GM23338 (cell line): ENCODE measurements at regions not wholly inside any gene's neighbourhood (a gene's known extent, or its start where the extent isn't known, plus 50 kb on each side); places are given as distances from the start of the nearest gene placed in this dataset.

ENCODE experiments used
- ATAC-seq: fragments of 200-7000 bp; cut with Tn5 transposase; 3 replicates; pipeline ENCODE4 v1.9.1; 2020
- DNase-seq: peaks from one replicate; pipeline ENCODE4 v3.0.0-alpha.2; 2015; ENCODE audit warnings: low spot score
- H2AFZ ChIP-seq: fragments of 200-600 bp; sonication (generic); 2 replicates; pipeline ENCODE4 v1.8.0; 2016; ENCODE audit warnings: antibody characterized with exemption, mild to moderate bottlenecking, moderate library complexity
- H3F3A ChIP-seq: fragments of 200-600 bp; sonication (generic); replicated peaks from 2 replicates; pipeline ENCODE4 v1.8.0; 2017; ENCODE audit warnings: antibody characterized with exemption, mixed run types, low read depth
- H3K27ac ChIP-seq: fragments of 200-600 bp; sonication (generic); 2 replicates; pipeline ENCODE4 v1.6.1; 2016; ENCODE audit warnings: low read depth
- H3K27me3 ChIP-seq: fragments of 200-600 bp; sonication (generic); 2 replicates; pipeline ENCODE4 v1.8.0; 2016; ENCODE audit warnings: mild to moderate bottlenecking, mixed run types, moderate library complexity; ENCODE audit not compliant: insufficient read depth
- H3K36me3 ChIP-seq: fragments of 200-600 bp; sonication (generic); 2 replicates; pipeline ENCODE4 v1.8.0; 2016; ENCODE audit warnings: mild to moderate bottlenecking; ENCODE audit not compliant: insufficient read depth
- H3K4me1 ChIP-seq: fragments of 200-600 bp; sonication (generic); 2 replicates; pipeline ENCODE4 v1.8.0; 2016; ENCODE audit warnings: mild to moderate bottlenecking, moderate library complexity; ENCODE audit not compliant: insufficient read depth
- H3K4me2 ChIP-seq: fragments of 200-600 bp; sonication (generic); 2 replicates; pipeline ENCODE4 v1.7.1; 2017; ENCODE audit warnings: mixed run types
- H3K4me3 ChIP-seq: fragments of 200-600 bp; sonication (generic); 2 replicates; pipeline ENCODE4 v1.6.1; 2016; ENCODE audit warnings: mixed run types
- H3K79me2 ChIP-seq: fragments of 200-600 bp; sonication (generic); replicated peaks from 2 replicates; pipeline ENCODE4 v1.8.0; 2017; ENCODE audit warnings: mild to moderate bottlenecking; ENCODE audit not compliant: insufficient read depth
- H3K9me2 ChIP-seq: fragments of 200-600 bp; sonication (generic); 2 replicates; pipeline ENCODE4 v1.8.0; 2017; ENCODE audit not compliant: insufficient read depth
- H4K20me1 ChIP-seq: fragments of 200-600 bp; sonication (generic); replicated peaks from 2 replicates; pipeline ENCODE4 v1.8.0; 2017; ENCODE audit warnings: mild to moderate bottlenecking; ENCODE audit not compliant: insufficient read depth
- H3K27ac Mint-ChIP-seq: 2 replicates; pipeline ENCODE4 v1.8.0; 2020; ENCODE audit warnings: inconsistent platforms, mild to moderate bottlenecking, moderate library complexity, mixed read lengths
- H3K27me3 Mint-ChIP-seq: 3 replicates; pipeline ENCODE4 v1.8.0; 2022; ENCODE audit warnings: low read depth, mild to moderate bottlenecking, moderate library complexity, mixed read lengths, inconsistent platforms; ENCODE audit not compliant: insufficient read depth, poor library complexity
- H3K36me3 Mint-ChIP-seq: 3 replicates; pipeline ENCODE4 v1.8.0; 2021; ENCODE audit warnings: low read depth, mild to moderate bottlenecking, inconsistent platforms, moderate library complexity, mixed read lengths
- H3K4me1 Mint-ChIP-seq: 3 replicates; pipeline ENCODE4 v1.8.0; 2020; ENCODE audit warnings: mild to moderate bottlenecking, inconsistent platforms, mixed read lengths
- H3K4me3 Mint-ChIP-seq: 3 replicates; pipeline ENCODE4 v1.8.0; 2021; ENCODE audit warnings: moderate library complexity, mild to moderate bottlenecking, inconsistent platforms, mixed read lengths
- H3K9me3 Mint-ChIP-seq: 3 replicates; pipeline ENCODE4 v1.8.0; 2020; ENCODE audit warnings: moderate library complexity, mild to moderate bottlenecking, inconsistent platforms, mixed read lengths
- CREB1 ChIP-seq: fragments of 250-450 bp; sonication (Bioruptor Pico); IDR thresholded peaks from 2 replicates; pipeline ENCODE4 v1.5.0; 2020; ENCODE audit warnings: low read depth, mild to moderate bottlenecking, moderate library complexity
- CTCF ChIP-seq, 2 experiments: fragments of 200-600 bp in 1 of 2; sonication (generic) in 1 of 2; conservative IDR thresholded peaks; 2 replicates each; pipeline versions ENCODE4 v1.5.1 to v1.6.1; 2016 to 2017; ENCODE audit warnings: antibody characterized with exemption in 2 of 2, low read depth in 2 of 2, mild to moderate bottlenecking in 2 of 2, moderate library complexity in 1 of 2
- EZH2 ChIP-seq: fragments of 200-600 bp; sonication (generic); IDR thresholded peaks from one replicate; pipeline ENCODE4 v1.8.0; 2017; ENCODE audit warnings: antibody characterized with exemption, mild to moderate bottlenecking, low read depth; ENCODE audit not compliant: unreplicated experiment
- EZH2phosphoT487 ChIP-seq: fragments of 200-600 bp; sonication (generic); IDR thresholded peaks from one replicate; pipeline ENCODE4 v1.8.1; 2018; ENCODE audit warnings: antibody characterized with exemption; ENCODE audit not compliant: unreplicated experiment
- JUNB ChIP-seq: IDR thresholded peaks from one replicate; pipeline ENCODE4 v1.6.1; 2016; ENCODE audit warnings: antibody characterized with exemption; ENCODE audit not compliant: unreplicated experiment
- POLR2AphosphoS5 ChIP-seq: IDR thresholded peaks from 2 replicates; pipeline ENCODE4 v1.6.1; 2016; ENCODE audit warnings: antibody characterized with exemption, low read depth
- ZNF331 ChIP-seq: fragments of 250-450 bp; sonication (Bioruptor Pico); IDR thresholded peaks from 2 replicates; pipeline ENCODE4 v1.5.0; 2020; ENCODE audit warnings: low read depth, mild to moderate bottlenecking, moderate library complexity
- TF ChIP-seq, protein P1 (sequence below): fragments of 250-450 bp; sonication (Bioruptor Pico); IDR thresholded peaks from 2 replicates; pipeline ENCODE4 v1.5.0; 2020; ENCODE audit warnings: mild to moderate bottlenecking, moderate library complexity

GRCh38 chr4:127293496-127293895, 339.3 kb upstream of the INTU start:
- no peak overlapping the region for H3K4me3 ChIP-seq
- H3K9me2 ChIP-seq: peaks cover 4% of the 10 kb centered on the region; the same call in 1 of the 2 replicates
- Mint-ChIP-seq H3K27ac (no peak overlapping the region), H3K4me3 (no peak overlapping the region), H3K27me3 (no peaks in the 10 kb centered on the region), H3K4me1 (no peaks in the 10 kb centered on the region), H3K36me3 (peaks cover 44% of the 10 kb centered on the region), H3K9me3 (peaks cover 73% of the 10 kb centered on the region)
- H3K27me3 ChIP-seq: no peaks in the 10 kb centered on the region
- no peaks in the 10 kb centered on the region for H3K79me2 ChIP-seq
- TF ChIP-seq JUNB: no peak
- no peak for TF ChIP-seq EZH2phosphoT487
- H4K20me1 ChIP-seq: no peaks in the 10 kb centered on the region
- H3F3A ChIP-seq: no peaks in the 10 kb centered on the region
- ATAC-seq (no peak), DNase-seq (no peak)
- H3K4me2 ChIP-seq: no peak overlapping the region
- no peak overlapping the region for H2AFZ ChIP-seq
- H3K4me1 ChIP-seq: no peaks in the 10 kb centered on the region
- no peak overlapping the region for H3K27ac ChIP-seq
- no peaks in the 10 kb centered on the region; the same call in 1 of the 2 replicates for H3K36me3 ChIP-seq

DNA sequence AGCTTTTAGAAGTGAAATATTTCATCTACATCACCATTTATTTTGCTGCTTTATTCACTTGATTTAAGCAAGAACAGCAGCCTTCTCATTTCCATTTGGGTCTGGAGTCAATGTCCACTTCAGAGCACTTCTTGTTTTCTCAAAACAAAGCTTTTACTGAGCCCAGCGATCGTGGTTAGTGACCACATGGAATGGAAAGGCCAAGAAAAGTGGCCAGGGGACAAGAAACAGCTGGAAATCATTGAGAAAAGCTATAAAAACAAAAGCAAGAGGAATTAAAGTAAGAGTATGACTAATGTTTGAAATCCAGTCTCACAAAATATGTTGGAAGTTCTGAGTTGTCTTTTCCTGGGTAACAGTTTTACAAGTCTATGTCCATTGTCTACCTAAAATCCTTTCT, 328.4 kb upstream of the INTU start:
- H3K4me1 Mint-ChIP-seq: peaks cover 1% of the 10 kb centered on the region; the same call in 2 of the 3 replicates
- Histone ChIP-seq H3K79me2 (no peaks in the 10 kb centered on the region), H3K27ac (no peak overlapping the region), H3K4me2 (no peak overlapping the region), H3K36me3 (no peaks in the 10 kb centered on the region), H4K20me1 (no peaks in the 10 kb centered on the region), H3F3A (no peaks in the 10 kb centered on the region), H3K4me1 (no peaks in the 10 kb centered on the region), H3K4me3 (no peak overlapping the region), H3K27me3 (no peaks in the 10 kb centered on the region), H3K9me2 (peaks cover 7% of the 10 kb centered on the region; the same call in 1 of the 2 replicates), H2AFZ (no peak overlapping the region)
- H3K9me3 Mint-ChIP-seq: peaks cover 22% of the 10 kb centered on the region
- peaks cover 14% of the 10 kb centered on the region; the same call in 2 of the 3 replicates for H3K36me3 Mint-ChIP-seq
- ATAC-seq: no peak
- no peak overlapping the region for H3K27ac Mint-ChIP-seq
- no peak for DNase-seq
- no peak overlapping the region for H3K4me3 Mint-ChIP-seq
- TF ChIP-seq CREB1 (CRISPR knock-in tag) (no peak), CTCF (conservative IDR thresholded peaks at IDR 0.05; ENCODE audit: low read depth in 2 of 2) (no peak), EZH2phosphoT487 (no peak), EZH2 (no peak), POLR2AphosphoS5 (no peak), JUNB (no peak), ZNF331 (CRISPR knock-in tag) (no peak)
- TF ChIP-seq, protein P1, sequence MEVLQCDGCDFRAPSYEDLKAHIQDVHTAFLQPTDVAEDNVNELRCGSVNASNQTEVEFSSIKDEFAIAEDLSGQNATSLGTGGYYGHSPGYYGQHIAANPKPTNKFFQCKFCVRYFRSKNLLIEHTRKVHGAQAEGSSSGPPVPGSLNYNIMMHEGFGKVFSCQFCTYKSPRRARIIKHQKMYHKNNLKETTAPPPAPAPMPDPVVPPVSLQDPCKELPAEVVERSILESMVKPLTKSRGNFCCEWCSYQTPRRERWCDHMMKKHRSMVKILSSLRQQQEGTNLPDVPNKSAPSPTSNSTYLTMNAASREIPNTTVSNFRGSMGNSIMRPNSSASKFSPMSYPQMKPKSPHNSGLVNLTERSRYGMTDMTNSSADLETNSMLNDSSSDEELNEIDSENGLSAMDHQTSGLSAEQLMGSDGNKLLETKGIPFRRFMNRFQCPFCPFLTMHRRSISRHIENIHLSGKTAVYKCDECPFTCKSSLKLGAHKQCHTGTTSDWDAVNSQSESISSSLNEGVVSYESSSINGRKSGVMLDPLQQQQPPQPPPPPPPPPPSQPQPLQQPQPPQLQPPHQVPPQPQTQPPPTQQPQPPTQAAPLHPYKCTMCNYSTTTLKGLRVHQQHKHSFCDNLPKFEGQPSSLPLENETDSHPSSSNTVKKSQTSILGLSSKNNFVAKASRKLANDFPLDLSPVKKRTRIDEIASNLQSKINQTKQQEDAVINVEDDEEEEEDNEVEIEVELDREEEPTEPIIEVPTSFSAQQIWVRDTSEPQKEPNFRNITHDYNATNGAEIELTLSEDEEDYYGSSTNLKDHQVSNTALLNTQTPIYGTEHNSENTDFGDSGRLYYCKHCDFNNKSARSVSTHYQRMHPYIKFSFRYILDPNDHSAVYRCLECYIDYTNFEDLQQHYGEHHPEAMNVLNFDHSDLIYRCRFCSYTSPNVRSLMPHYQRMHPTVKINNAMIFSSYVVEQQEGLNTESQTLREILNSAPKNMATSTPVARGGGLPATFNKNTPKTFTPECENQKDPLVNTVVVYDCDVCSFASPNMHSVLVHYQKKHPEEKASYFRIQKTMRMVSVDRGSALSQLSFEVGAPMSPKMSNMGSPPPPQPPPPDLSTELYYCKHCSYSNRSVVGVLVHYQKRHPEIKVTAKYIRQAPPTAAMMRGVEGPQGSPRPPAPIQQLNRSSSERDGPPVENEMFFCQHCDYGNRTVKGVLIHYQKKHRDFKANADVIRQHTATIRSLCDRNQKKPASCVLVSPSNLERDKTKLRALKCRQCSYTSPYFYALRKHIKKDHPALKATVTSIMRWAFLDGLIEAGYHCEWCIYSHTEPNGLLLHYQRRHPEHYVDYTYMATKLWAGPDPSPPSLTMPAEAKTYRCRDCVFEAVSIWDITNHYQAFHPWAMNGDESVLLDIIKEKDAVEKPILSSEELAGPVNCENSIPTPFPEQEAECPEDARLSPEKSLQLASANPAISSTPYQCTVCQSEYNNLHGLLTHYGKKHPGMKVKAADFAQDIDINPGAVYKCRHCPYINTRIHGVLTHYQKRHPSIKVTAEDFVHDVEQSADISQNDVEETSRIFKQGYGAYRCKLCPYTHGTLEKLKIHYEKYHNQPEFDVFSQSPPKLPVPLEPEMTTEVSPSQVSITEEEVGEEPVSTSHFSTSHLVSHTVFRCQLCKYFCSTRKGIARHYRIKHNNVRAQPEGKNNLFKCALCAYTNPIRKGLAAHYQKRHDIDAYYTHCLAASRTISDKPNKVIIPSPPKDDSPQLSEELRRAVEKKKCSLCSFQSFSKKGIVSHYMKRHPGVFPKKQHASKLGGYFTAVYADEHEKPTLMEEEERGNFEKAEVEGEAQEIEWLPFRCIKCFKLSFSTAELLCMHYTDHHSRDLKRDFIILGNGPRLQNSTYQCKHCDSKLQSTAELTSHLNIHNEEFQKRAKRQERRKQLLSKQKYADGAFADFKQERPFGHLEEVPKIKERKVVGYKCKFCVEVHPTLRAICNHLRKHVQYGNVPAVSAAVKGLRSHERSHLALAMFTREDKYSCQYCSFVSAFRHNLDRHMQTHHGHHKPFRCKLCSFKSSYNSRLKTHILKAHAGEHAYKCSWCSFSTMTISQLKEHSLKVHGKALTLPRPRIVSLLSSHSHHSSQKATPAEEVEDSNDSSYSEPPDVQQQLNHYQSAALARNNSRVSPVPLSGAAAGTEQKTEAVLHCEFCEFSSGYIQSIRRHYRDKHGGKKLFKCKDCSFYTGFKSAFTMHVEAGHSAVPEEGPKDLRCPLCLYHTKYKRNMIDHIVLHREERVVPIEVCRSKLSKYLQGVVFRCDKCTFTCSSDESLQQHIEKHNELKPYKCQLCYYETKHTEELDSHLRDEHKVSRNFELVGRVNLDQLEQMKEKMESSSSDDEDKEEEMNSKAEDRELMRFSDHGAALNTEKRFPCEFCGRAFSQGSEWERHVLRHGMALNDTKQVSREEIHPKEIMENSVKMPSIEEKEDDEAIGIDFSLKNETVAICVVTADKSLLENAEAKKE (CRISPR knock-in tag): no peak
- H3K27me3 Mint-ChIP-seq: no peaks in the 10 kb centered on the region
